Tibial artery (tissue), 4 donors: ENCODE measurements at regions not wholly inside any gene's neighbourhood (a gene's known extent, or its start where the extent isn't known, plus 50 kb on each side); places are given as distances from the start of the nearest gene placed in this dataset.

Experiments
- DNase-seq, 2 donors: peaks; one replicate each; pipeline ENCODE4 v3.0.0-alpha.2; 2019
- H3K27ac ChIP-seq, 2 donors: fragments of 200-600 bp; sonication (generic) in 1 of 2; 1 replicate in 1 of 2; 2 replicates in 1 of 2; pipeline ENCODE4 v1.5.1; 2018 to 2019; ENCODE audit warnings: mild to moderate bottlenecking in 1 of 2
- H3K27me3 ChIP-seq, 2 donors: fragments of 200-600 bp; sonication (generic) in 1 of 2; one replicate each; pipeline versions ENCODE4 v1.5.1 to v1.6.0; 2016 to 2019
- H3K36me3 ChIP-seq, 3 donors: fragments of 200-600 bp; sonication (generic) in 2 of 3; one replicate each; pipeline ENCODE4 v1.5.1; 2016 to 2019; ENCODE audit warnings: mild to moderate bottlenecking in 2 of 3
- H3K4me1 ChIP-seq, 4 donors: fragments of 200-600 bp; sonication (generic) in 2 of 4; 1 replicate in 3 of 4; 2 replicates in 1 of 4; pipeline ENCODE4 v1.5.1; 2016 to 2019
- H3K4me3 ChIP-seq, 2 donors: fragments of 200-600 bp; sonication (generic) in 1 of 2; 1 replicate in 1 of 2; 2 replicates in 1 of 2; pipeline ENCODE4 v1.5.1; 2018 to 2019; ENCODE audit warnings: mild to moderate bottlenecking in 2 of 2
- H3K9me3 ChIP-seq, 3 donors: fragments of 200-600 bp; sonication (generic) in 1 of 3; one replicate each; pipeline ENCODE4 v1.5.1; 2016 to 2019
- CTCF ChIP-seq, 2 experiments: fragments of 200-600 bp in 1 of 2; fragments of 450-650 bp in 1 of 2; IDR thresholded peaks; one replicate each; pipeline ENCODE4 v1.5.1; 2017 to 2019; ENCODE audit warnings: antibody characterized with exemption in 2 of 2, mild to moderate bottlenecking in 1 of 2, moderate library complexity in 1 of 2
- intact Hi-C: fragments of 100-400 bp; cut with DNase I; formaldehyde crosslinking; loops from one replicate; pipeline ENCODE4 v1.15.0; 2023; ENCODE audit warnings: low total_unique reads

- H3K9me3 ChIP-seq: no peaks in the 10 kb centered on the region
- intact Hi-C loops: no loop called here
- DNase-seq: no peak
- peaks cover 0 to 5% (median 3%) of the 10 kb centered on the region in 4 donors for H3K4me1 ChIP-seq
- H3K36me3 ChIP-seq: no peaks in the 10 kb centered on the region
- H3K27me3 ChIP-seq: no peaks in the 10 kb centered on the region
- no peak overlapping the region for H3K4me3 ChIP-seq
- no peak for TF ChIP-seq CTCF (IDR thresholded peaks at IDR 0.05)
- no peak overlapping the region for H3K27ac ChIP-seq
These were observed 109.2 kb downstream of the CD47 start for GRCh38 chr3:107981471-107982111.

DNA sequence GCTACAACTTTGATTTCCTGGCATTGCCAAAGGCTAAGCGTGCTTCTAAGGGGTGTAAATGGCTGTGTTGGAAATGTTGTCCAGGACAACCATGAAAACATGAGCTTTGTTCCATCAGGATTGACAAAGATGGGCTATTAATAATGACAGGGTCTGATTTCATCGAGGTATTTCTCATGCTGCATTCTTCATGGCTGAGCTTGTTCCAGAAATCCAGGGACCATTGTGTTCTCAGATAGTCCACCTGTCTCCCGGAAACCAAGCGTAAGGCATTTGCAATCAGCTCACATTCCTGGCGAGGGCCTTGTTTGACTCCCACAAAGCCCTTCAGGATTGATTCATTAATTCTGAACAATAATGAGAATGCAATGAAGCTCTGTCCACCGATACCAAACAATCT, 111.3 kb downstream of the CD47 start:
- H3K4me3 ChIP-seq: no peak overlapping the region
- H3K9me3 ChIP-seq: no peaks in the 10 kb centered on the region
- no peak for TF ChIP-seq CTCF (IDR thresholded peaks at IDR 0.05)
- intact Hi-C loops: no loop called here
- no peaks in the 10 kb centered on the region for H3K27me3 ChIP-seq
- no peak overlapping the region for H3K27ac ChIP-seq
- H3K4me1 ChIP-seq: no peaks in the 10 kb centered on the region
- DNase-seq: no peak
- H3K36me3 ChIP-seq: no peaks in the 10 kb centered on the region

GRCh38 chr3:107978131-107979055, 112.4 kb downstream of the CD47 start:
- intact Hi-C loops: no loop called here
- no peaks in the 10 kb centered on the region for H3K9me3 ChIP-seq
- H3K27ac ChIP-seq: no peak overlapping the region
- no peaks in the 10 kb centered on the region for H3K4me1 ChIP-seq
- DNase-seq: no peak
- no peak overlapping the region for H3K4me3 ChIP-seq
- TF ChIP-seq CTCF (IDR thresholded peaks at IDR 0.05): no peak
- no peaks in the 10 kb centered on the region for H3K36me3 ChIP-seq
- H3K27me3 ChIP-seq: no peaks in the 10 kb centered on the region

- no peak for DNase-seq
- intact Hi-C loops: no loop called here
- H3K9me3 ChIP-seq: no peaks in the 10 kb centered on the region
- H3K4me1 ChIP-seq: no peaks in the 10 kb centered on the region
- H3K36me3 ChIP-seq: no peaks in the 10 kb centered on the region
- TF ChIP-seq CTCF (IDR thresholded peaks at IDR 0.05): no peak
- no peak overlapping the region for H3K27ac ChIP-seq
- no peak overlapping the region for H3K4me3 ChIP-seq
- no peaks in the 10 kb centered on the region for H3K27me3 ChIP-seq
These were observed 113.4 kb downstream of the CD47 start for GRCh38 chr3:107977221-107978130.

DNA sequence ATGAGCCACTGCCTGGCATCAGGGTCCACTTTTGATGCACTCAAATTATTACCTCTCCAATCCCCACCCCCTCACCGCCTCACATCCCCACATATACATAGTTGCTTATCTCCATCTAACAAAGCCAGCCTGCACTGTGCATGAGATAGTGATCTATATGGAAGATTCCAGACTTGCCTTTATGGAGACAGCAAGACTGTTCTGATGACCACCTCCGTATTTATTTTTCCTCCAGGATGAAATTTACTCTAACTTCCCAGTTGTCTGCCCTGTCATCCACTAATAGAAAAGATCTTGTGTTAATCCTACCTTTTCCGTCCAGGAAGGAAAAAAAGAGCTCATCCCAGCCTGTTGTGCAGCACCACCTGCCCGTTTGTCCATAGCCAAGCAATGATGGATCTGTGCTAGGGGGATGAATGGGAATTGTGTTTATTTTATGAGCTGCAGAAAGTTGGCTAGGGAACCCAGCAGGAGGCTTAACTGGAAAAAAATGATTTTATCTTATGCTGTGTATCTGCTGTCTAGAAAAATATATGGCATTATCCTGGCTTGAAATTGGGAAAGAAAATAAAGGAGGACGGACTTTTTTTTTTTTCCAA, 114.5 kb downstream of the CD47 start:
- no peaks in the 10 kb centered on the region for H3K4me1 ChIP-seq

More for the DNA sequence above, 114.5 kb downstream of the CD47 start:
- intact Hi-C loops: no loop called here
- no peaks in the 10 kb centered on the region for H3K9me3 ChIP-seq
- H3K27me3 ChIP-seq: no peaks in the 10 kb centered on the region
- no peak for DNase-seq
- H3K4me3 ChIP-seq: no peak overlapping the region
- H3K36me3 ChIP-seq: no peaks in the 10 kb centered on the region
- H3K27ac ChIP-seq: no peak overlapping the region
- no peak for TF ChIP-seq CTCF (IDR thresholded peaks at IDR 0.05)
